Fibroblast of lung (primary cell): ENCODE measurements at regions not wholly inside any gene's neighbourhood (a gene's known extent, or its start where the extent isn't known, plus 50 kb on each side); places are given as distances from the start of the nearest gene placed in this dataset.

ENCODE experiments used
- EZH2 ChIP-seq: IDR thresholded peaks from 2 replicates; pipeline ENCODE4 v1.5.1; 2012; ENCODE audit warnings: low read length, control low read depth, mild to moderate bottlenecking; ENCODE audit errors: missing control alignments
- TF ChIP-seq, protein P1 (sequence below), 2 donors: IDR thresholded peaks in 1 of 2; conservative IDR thresholded peaks in 1 of 2; 1 replicate in 1 of 2; 2 replicates in 1 of 2; pipeline ENCODE4 v1.5.1; 2011 to 2012; ENCODE audit warnings: low read length in 2 of 2, control low read depth in 1 of 2, inconsistent platforms in 1 of 2, low read depth in 1 of 2, mild to moderate bottlenecking in 1 of 2

DNA sequence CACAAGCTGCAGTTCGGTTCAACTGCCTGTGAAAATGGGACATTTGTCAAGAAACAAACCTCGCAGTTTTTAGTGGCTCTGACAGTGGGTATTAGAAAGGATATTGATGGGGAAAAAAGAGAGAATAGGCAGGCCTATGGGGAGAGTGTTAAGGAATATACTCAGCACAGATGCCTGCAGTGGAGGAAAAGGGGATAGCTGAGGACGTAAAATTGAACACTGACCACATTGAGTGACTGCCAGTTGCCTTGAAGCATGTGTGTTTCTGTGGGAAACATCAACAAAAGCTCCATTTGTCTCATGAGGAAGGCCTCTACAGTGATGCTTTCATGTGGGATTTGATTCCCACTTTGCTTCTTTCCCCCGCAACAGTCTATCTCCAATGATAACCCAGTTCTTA lies 1042.1 kb downstream of the TUSC7 start:
- TF ChIP-seq, protein P1, sequence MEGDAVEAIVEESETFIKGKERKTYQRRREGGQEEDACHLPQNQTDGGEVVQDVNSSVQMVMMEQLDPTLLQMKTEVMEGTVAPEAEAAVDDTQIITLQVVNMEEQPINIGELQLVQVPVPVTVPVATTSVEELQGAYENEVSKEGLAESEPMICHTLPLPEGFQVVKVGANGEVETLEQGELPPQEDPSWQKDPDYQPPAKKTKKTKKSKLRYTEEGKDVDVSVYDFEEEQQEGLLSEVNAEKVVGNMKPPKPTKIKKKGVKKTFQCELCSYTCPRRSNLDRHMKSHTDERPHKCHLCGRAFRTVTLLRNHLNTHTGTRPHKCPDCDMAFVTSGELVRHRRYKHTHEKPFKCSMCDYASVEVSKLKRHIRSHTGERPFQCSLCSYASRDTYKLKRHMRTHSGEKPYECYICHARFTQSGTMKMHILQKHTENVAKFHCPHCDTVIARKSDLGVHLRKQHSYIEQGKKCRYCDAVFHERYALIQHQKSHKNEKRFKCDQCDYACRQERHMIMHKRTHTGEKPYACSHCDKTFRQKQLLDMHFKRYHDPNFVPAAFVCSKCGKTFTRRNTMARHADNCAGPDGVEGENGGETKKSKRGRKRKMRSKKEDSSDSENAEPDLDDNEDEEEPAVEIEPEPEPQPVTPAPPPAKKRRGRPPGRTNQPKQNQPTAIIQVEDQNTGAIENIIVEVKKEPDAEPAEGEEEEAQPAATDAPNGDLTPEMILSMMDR (conservative IDR thresholded peaks at IDR 0.05 in 1 of 2, IDR thresholded peaks at IDR 0.05 in 1 of 2; ENCODE audit: low read depth in 1 of 2, low read length in 2 of 2), result no peak
- TF ChIP-seq EZH2, result no peak
